ENCODE measurements at regions not wholly inside any gene's neighbourhood (a gene's known extent, or its start where the extent isn't known, plus 50 kb on each side); places are given as distances from the start of the nearest gene placed in this dataset.

GRCh38 chr4:23324021-23324690 is 565.7 kb downstream of the PPARGC1A start:
- peaks cover 0 to 12% (median 0%) of the 10 kb centered on the region in 4 donors for H3K4me1 ChIP-seq (ENCODE audit: control insufficient read depth in 4 of 4, insufficient read depth in 4 of 4, low read length in 3 of 4)
- no peak for TF ChIP-seq RXRA (IDR thresholded peaks at IDR 0.05)
- TF ChIP-seq ATF3 (IDR thresholded peaks at IDR 0.05), result no peak
- no peak for TF ChIP-seq FOXA2 (IDR thresholded peaks at IDR 0.05)
- no peak for TF ChIP-seq GABPA (IDR thresholded peaks at IDR 0.05 in 1 of 2, conservative IDR thresholded peaks at IDR 0.05 in 1 of 2)
- no peak for TF ChIP-seq HNF4G (IDR thresholded peaks at IDR 0.05)
- TF ChIP-seq, protein P1, sequence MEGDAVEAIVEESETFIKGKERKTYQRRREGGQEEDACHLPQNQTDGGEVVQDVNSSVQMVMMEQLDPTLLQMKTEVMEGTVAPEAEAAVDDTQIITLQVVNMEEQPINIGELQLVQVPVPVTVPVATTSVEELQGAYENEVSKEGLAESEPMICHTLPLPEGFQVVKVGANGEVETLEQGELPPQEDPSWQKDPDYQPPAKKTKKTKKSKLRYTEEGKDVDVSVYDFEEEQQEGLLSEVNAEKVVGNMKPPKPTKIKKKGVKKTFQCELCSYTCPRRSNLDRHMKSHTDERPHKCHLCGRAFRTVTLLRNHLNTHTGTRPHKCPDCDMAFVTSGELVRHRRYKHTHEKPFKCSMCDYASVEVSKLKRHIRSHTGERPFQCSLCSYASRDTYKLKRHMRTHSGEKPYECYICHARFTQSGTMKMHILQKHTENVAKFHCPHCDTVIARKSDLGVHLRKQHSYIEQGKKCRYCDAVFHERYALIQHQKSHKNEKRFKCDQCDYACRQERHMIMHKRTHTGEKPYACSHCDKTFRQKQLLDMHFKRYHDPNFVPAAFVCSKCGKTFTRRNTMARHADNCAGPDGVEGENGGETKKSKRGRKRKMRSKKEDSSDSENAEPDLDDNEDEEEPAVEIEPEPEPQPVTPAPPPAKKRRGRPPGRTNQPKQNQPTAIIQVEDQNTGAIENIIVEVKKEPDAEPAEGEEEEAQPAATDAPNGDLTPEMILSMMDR (IDR thresholded peaks at IDR 0.05; ENCODE audit: low read depth, low read length, missing input control), result no peak
- TF ChIP-seq REST (IDR thresholded peaks at IDR 0.05), result no peak
- TF ChIP-seq, protein P2, sequence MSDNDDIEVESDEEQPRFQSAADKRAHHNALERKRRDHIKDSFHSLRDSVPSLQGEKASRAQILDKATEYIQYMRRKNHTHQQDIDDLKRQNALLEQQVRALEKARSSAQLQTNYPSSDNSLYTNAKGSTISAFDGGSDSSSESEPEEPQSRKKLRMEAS (IDR thresholded peaks at IDR 0.05), result no peak
- no peak for TF ChIP-seq YY1 (IDR thresholded peaks at IDR 0.05)
- TF ChIP-seq, protein P3, sequence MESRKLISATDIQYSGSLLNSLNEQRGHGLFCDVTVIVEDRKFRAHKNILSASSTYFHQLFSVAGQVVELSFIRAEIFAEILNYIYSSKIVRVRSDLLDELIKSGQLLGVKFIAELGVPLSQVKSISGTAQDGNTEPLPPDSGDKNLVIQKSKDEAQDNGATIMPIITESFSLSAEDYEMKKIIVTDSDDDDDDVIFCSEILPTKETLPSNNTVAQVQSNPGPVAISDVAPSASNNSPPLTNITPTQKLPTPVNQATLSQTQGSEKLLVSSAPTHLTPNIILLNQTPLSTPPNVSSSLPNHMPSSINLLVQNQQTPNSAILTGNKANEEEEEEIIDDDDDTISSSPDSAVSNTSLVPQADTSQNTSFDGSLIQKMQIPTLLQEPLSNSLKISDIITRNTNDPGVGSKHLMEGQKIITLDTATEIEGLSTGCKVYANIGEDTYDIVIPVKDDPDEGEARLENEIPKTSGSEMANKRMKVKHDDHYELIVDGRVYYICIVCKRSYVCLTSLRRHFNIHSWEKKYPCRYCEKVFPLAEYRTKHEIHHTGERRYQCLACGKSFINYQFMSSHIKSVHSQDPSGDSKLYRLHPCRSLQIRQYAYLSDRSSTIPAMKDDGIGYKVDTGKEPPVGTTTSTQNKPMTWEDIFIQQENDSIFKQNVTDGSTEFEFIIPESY (IDR thresholded peaks at IDR 0.05), result no peak
- TF ChIP-seq NR2F2 (IDR thresholded peaks at IDR 0.05), result no peak
- H3K36me3 ChIP-seq (ENCODE audit: control insufficient read depth in 4 of 4, insufficient read depth in 3 of 4, low read depth in 1 of 4, low read length in 3 of 4), result no peaks in the 10 kb centered on the region
- H3K4me3 ChIP-seq (ENCODE audit: low read depth in 1 of 3, low read length in 3 of 3), result no peak overlapping the region
- WGBS, result 41% methylated on average over 3 of the region's 3 CpGs
- no peak overlapping the region for H3K27ac ChIP-seq (ENCODE audit: low read depth in 1 of 2, low read length in 2 of 2)
- DNase-seq (ENCODE audit: low spot score), result no peak
- H3K9me3 ChIP-seq (ENCODE audit: control insufficient read depth in 4 of 4, low read length in 3 of 4), result no peaks in the 10 kb centered on the region
- no peaks in the 10 kb centered on the region for H3K27me3 ChIP-seq (ENCODE audit: control insufficient read depth in 4 of 4, insufficient read depth in 4 of 4, low read length in 3 of 4)
- no peak overlapping the region for H3K9ac ChIP-seq (ENCODE audit: low read depth in 1 of 2, low read length in 2 of 2)

DNA sequence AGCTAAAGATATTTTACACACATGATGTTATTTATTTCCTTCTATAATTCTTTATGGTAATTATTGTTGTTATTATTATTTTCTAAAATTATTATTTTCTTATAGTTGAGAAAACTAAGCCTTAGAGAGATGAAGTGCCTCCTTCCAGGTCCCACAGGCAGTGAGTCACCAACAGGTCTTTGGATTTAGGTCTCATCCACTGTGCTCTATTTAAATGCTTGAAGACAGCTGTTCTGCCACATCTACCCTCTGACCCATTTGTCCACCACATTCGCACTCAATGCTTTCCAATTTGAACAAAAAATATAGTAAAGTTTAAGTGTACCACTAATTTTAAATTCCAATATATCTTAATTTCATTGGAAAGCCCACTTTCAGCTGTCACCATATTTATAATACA is 566.4 kb downstream of the PPARGC1A start:
- no peaks in the 10 kb centered on the region for H3K36me3 ChIP-seq (ENCODE audit: control insufficient read depth in 4 of 4, insufficient read depth in 3 of 4, low read depth in 1 of 4, low read length in 3 of 4)
- H3K27me3 ChIP-seq (ENCODE audit: control insufficient read depth in 4 of 4, insufficient read depth in 4 of 4, low read length in 3 of 4), result no peaks in the 10 kb centered on the region
- peaks cover 0 to 12% (median 0%) of the 10 kb centered on the region in 4 donors for H3K4me1 ChIP-seq (ENCODE audit: control insufficient read depth in 4 of 4, insufficient read depth in 4 of 4, low read length in 3 of 4)
- WGBS, result 91% methylated on average over 1 of the region's 1 CpG
- no peak overlapping the region for H3K4me3 ChIP-seq (ENCODE audit: low read depth in 1 of 3, low read length in 3 of 3)
- no peak overlapping the region for H3K27ac ChIP-seq (ENCODE audit: low read depth in 1 of 2, low read length in 2 of 2)
- no peak for DNase-seq (ENCODE audit: low spot score)
- no peak overlapping the region for H3K9ac ChIP-seq (ENCODE audit: low read depth in 1 of 2, low read length in 2 of 2)
- no peaks in the 10 kb centered on the region for H3K9me3 ChIP-seq (ENCODE audit: control insufficient read depth in 4 of 4, low read length in 3 of 4)
- TF ChIP-seq SP1 (IDR thresholded peaks at IDR 0.05), result no peak
- TF ChIP-seq REST (IDR thresholded peaks at IDR 0.05), result no peak
- TF ChIP-seq, protein P1 (IDR thresholded peaks at IDR 0.05; ENCODE audit: low read depth, low read length, missing input control), result no peak
- no peak for TF ChIP-seq YY1 (IDR thresholded peaks at IDR 0.05)
- no peak for TF ChIP-seq ATF3 (IDR thresholded peaks at IDR 0.05)
- TF ChIP-seq, protein P2 (IDR thresholded peaks at IDR 0.05), result no peak
- TF ChIP-seq HNF4A (conservative IDR thresholded peaks at IDR 0.05), result no peak
- no peak for TF ChIP-seq JUND (IDR thresholded peaks at IDR 0.05)
- no peak for TF ChIP-seq RXRA (IDR thresholded peaks at IDR 0.05)
- no peak for TF ChIP-seq RAD21 (IDR thresholded peaks at IDR 0.05)
- TF ChIP-seq HNF4G (IDR thresholded peaks at IDR 0.05), result no peak
- TF ChIP-seq FOXA1 (IDR thresholded peaks at IDR 0.05), result no peak
